GM12878 (cell line): ENCODE measurements at regions not wholly inside any gene's neighbourhood (a gene's known extent, or its start where the extent isn't known, plus 50 kb on each side); places are given as distances from the start of the nearest gene placed in this dataset.

Experiments
- ATAC-seq: fragments of 200-7000 bp; cut with Tn5 transposase; 3 replicates; pipeline ENCODE4 v1.9.1; 2020; ENCODE audit warnings: mild to moderate bottlenecking, moderate library complexity
- BruUV-seq: library from RNA; stranded (reverse); fragments of 400-500 nt; replicated peaks from 2 replicates; lab custom pipeline; 2021; lab: Mats Ljungman, UMichigan
- CTCF ChIA-PET: fragments of 300-600 bp; sonication (Branson Sonifier 250); formaldehyde crosslinking; extraction: SDS; loops from one replicate; lab custom pipeline; 2021; ENCODE audit warnings: inconsistent platforms; lab: Yijun Ruan, JAX
- POLR2A ChIA-PET: fragments of 350-600 bp; formaldehyde crosslinking; extraction: SDS; loops from one replicate; lab custom pipeline; 2021; ENCODE audit warnings: inconsistent platforms; lab: Charles Lee
- RAD21 ChIA-PET: fragments of 300-600 bp; sonication (Branson Sonifier 250); formaldehyde crosslinking; loops from one replicate; lab custom pipeline; 2023; ENCODE audit warnings: antibody characterized with exemption; ENCODE audit not compliant: unreplicated experiment; lab: Charles Lee
- SMC1A ChIA-PET: fragments of 300-600 bp; sonication (Branson Sonifier 250); formaldehyde crosslinking; loops from one replicate; lab custom pipeline; 2023; ENCODE audit not compliant: unreplicated experiment, uncharacterized antibody; lab: Charles Lee
- DNase-seq: peaks from one replicate; pipeline ENCODE4 v3.0.0-alpha.2; 2011; ENCODE audit warnings: low read depth, low spot score
- FAIRE-seq: peaks from 3 replicates; lab custom pipeline; 2011; peaks lifted over from hg19 to GRCh38; lab: Jason Lieb, UNC
- H2AFZ ChIP-seq: 2 replicates; pipeline ENCODE4 v1.6.0; 2011; ENCODE audit warnings: low read depth, low read length, control low read depth; ENCODE audit not compliant: control insufficient read depth
- H3K27ac ChIP-seq: 2 replicates; pipeline ENCODE4 v1.5.1; 2011; ENCODE audit warnings: control low read depth; ENCODE audit not compliant: control insufficient read depth, insufficient read depth
- H3K27me3 ChIP-seq, 2 experiments: replicated peaks in 1 of 2; 2 replicates each; pipeline versions ENCODE4 v1.6.0 to v1.6.1; 2011; ENCODE audit warnings: low read length in 1 of 2; ENCODE audit not compliant: control insufficient read depth in 2 of 2, insufficient read depth in 2 of 2
- H3K36me3 ChIP-seq, 2 experiments: 2 replicates each; pipeline ENCODE4 v1.5.1; 2011; ENCODE audit warnings: low read length in 1 of 2; ENCODE audit not compliant: control insufficient read depth in 2 of 2, insufficient read depth in 2 of 2
- H3K4me1 ChIP-seq: 2 replicates; pipeline ENCODE4 v1.6.1; 2011; ENCODE audit warnings: mild to moderate bottlenecking, low read length, moderate library complexity, mixed read lengths; ENCODE audit not compliant: control insufficient read depth, insufficient read depth
- H3K4me2 ChIP-seq: 2 replicates; pipeline ENCODE4 v1.6.0; 2011; ENCODE audit warnings: control low read depth; ENCODE audit not compliant: control insufficient read depth, insufficient read depth
- H3K4me3 ChIP-seq: fragments of 200-600 bp; sonication (generic); 2 replicates; pipeline ENCODE4 v1.5.1; 2016
- H3K79me2 ChIP-seq: 2 replicates; pipeline ENCODE4 v1.6.0; 2011; ENCODE audit warnings: low read length; ENCODE audit not compliant: control insufficient read depth, insufficient read depth
- H3K9ac ChIP-seq: 2 replicates; pipeline ENCODE4 v1.8.0; 2011; ENCODE audit warnings: low read length, control low read depth, mixed read lengths; ENCODE audit not compliant: control insufficient read depth, insufficient read depth
- H3K9me3 ChIP-seq: replicated peaks from 3 replicates; pipeline ENCODE4 v1.5.1; 2011; ENCODE audit warnings: mild to moderate bottlenecking, low read length; ENCODE audit not compliant: control insufficient read depth, insufficient read depth
- H4K20me1 ChIP-seq: 2 replicates; pipeline ENCODE4 v1.6.0; 2011; ENCODE audit not compliant: control insufficient read depth, insufficient read depth
- CBX3 ChIP-seq: fragments of 200-600 bp; sonication (generic); IDR thresholded peaks from 2 replicates; pipeline ENCODE4 v1.6.1; 2016; ENCODE audit warnings: low read depth, borderline replicate concordance
- CEBPB ChIP-seq, 2 experiments: fragments of 150-350 bp in 1 of 2; IDR thresholded peaks; 2 replicates each; pipeline ENCODE4 v1.6.1; 2012 to 2014; ENCODE audit warnings: low read depth in 2 of 2, low read length in 2 of 2, borderline replicate concordance in 1 of 2, inconsistent platforms in 1 of 2
- HDGF ChIP-seq: fragments of 450-650 bp; IDR thresholded peaks from 2 replicates; pipeline ENCODE4 v1.6.1; 2016; ENCODE audit warnings: antibody characterized with exemption
- MTA2 ChIP-seq: fragments of 450-650 bp; IDR thresholded peaks from 2 replicates; pipeline ENCODE4 v1.6.1; 2016; ENCODE audit warnings: low read depth, mild to moderate bottlenecking, moderate library complexity
- MXI1 ChIP-seq: fragments of 150-350 bp; IDR thresholded peaks from 2 replicates; pipeline ENCODE4 v1.6.1; 2011; ENCODE audit warnings: low read depth, mild to moderate bottlenecking, inconsistent platforms, low read length, improper control_type of control experiment
- NR2C1 ChIP-seq: fragments of 450-650 bp; IDR thresholded peaks from 2 replicates; pipeline ENCODE4 v1.6.1; 2017; ENCODE audit warnings: antibody characterized with exemption, mild to moderate bottlenecking, moderate library complexity
- POLR2AphosphoS2 ChIP-seq: IDR thresholded peaks from 2 replicates; pipeline ENCODE4 v1.6.1; 2011; ENCODE audit warnings: low read depth, mild to moderate bottlenecking, low read length, improper control_type of control experiment, moderate library complexity
- RAD51 ChIP-seq: fragments of 450-650 bp; IDR thresholded peaks from 2 replicates; pipeline ENCODE4 v1.6.1; 2016; ENCODE audit warnings: moderate library complexity, mild to moderate bottlenecking, inconsistent platforms
- STAT3 ChIP-seq: IDR thresholded peaks from 2 replicates; pipeline ENCODE4 v1.6.1; 2011; ENCODE audit warnings: low read depth, low read length, improper control_type of control experiment
- ZNF274 ChIP-seq: IDR thresholded peaks from one replicate; pipeline ENCODE4 v1.8.0; 2011; ENCODE audit not compliant: insufficient read length, insufficient read depth
- WGBS: methylation state at CpG from one replicate; pipeline ENCODE4 v1.1.6; 2016; ENCODE audit warnings: low lambda C conversion rate; ENCODE audit not compliant: insufficient replicate concordance, insufficient coverage; ENCODE audit errors: missing lambda C conversion rate; 5-methylcytosine and 5-hydroxymethylcytosine counted together
- in situ Hi-C: fragments of 300-500 bp; cut with MboI; formaldehyde crosslinking; loops from 9 replicates; pipeline ENCODE4 v1.14.3; 2018; ENCODE audit warnings: mixed read lengths
- intact Hi-C: fragments of 100-400 bp; cut with micrococcal nuclease; formaldehyde crosslinking; loops from one replicate; pipeline ENCODE4 v1.14.2; 2022; ENCODE audit not compliant: unreplicated experiment
- TF ChIP-seq, protein P1 (sequence below): IDR thresholded peaks from 2 replicates; pipeline ENCODE4 v1.6.1; 2012; ENCODE audit warnings: low read length, inconsistent platforms
- TF ChIP-seq, protein P2 (sequence below): IDR thresholded peaks from 2 replicates; pipeline ENCODE4 v1.6.1; 2012; ENCODE audit warnings: low read depth, low read length, improper control_type of control experiment
- TF ChIP-seq, protein P3 (sequence below): fragments of 450-650 bp; IDR thresholded peaks from 2 replicates; pipeline ENCODE4 v1.6.1; 2017; ENCODE audit warnings: mild to moderate bottlenecking
- TF ChIP-seq, protein P4 (sequence below), 3 experiments: IDR thresholded peaks in 2 of 3; conservative IDR thresholded peaks in 1 of 3; 2 replicates each; pipeline ENCODE4 v1.5.1; 2011; ENCODE audit warnings: low read depth in 3 of 3, low read length in 3 of 3, mild to moderate bottlenecking in 3 of 3, control low read depth in 2 of 3, moderate library complexity in 2 of 3, inconsistent platforms in 1 of 3, mixed read lengths in 1 of 3; ENCODE audit not compliant: control insufficient read depth in 2 of 3, insufficient read depth in 1 of 3; ENCODE audit errors: extremely low read depth in 1 of 3
- TF ChIP-seq, protein P5 (sequence below): fragments of 450-650 bp; formaldehyde crosslinking; IDR thresholded peaks from 2 replicates; pipeline ENCODE4 v1.5.0; 2022; ENCODE audit warnings: mild to moderate bottlenecking, missing genetic modification characterization

DNA sequence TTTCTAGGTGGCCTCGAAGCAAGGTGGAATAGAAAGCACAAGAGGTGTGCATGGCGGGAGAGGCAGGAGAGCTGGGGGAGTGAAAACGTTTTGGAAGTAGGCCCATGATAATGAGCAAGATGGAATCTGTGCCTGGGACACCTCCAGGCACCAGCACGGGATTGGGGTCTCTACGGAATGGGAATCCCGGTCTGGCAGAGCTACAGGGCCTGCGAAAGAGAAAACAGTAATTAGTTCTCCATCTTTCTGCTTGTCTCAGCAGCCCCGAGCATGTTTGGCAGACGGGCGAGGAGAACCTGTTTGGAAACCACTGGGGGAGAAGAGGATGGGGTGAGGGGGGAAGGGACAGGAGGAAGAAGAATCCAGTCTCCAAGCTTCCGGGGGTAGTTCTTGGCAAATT, 258.7 kb downstream of the SOX9 start:
- FAIRE-seq (no peak), DNase-seq (no peak), ATAC-seq (no peak)
- ChIA-PET RAD21 (no interaction called here), CTCF (no interaction called here), POLR2A (interaction anchor here (0.9 kb wide), 1 partner anchor 10 kb away, joined by 7 read pairs; no protein-coding TSS in a partner anchor), SMC1A (no interaction called here)
- in situ Hi-C loops (loop anchor here (25.0 kb wide), 2 partner anchors 1617 to 1742 kb away; no protein-coding TSS in a partner anchor), intact Hi-C loops (no loop called here)
- peaks cover 3% of the 10 kb centered on the region; the same call in 1 of the 2 replicates for H3K4me1 ChIP-seq
- no peaks in the 10 kb centered on the region for H3K79me2 ChIP-seq
- no peaks in the 10 kb centered on the region for H3K27me3 ChIP-seq
- H4K20me1 ChIP-seq: no peaks in the 10 kb centered on the region
- TF ChIP-seq, protein P1, sequence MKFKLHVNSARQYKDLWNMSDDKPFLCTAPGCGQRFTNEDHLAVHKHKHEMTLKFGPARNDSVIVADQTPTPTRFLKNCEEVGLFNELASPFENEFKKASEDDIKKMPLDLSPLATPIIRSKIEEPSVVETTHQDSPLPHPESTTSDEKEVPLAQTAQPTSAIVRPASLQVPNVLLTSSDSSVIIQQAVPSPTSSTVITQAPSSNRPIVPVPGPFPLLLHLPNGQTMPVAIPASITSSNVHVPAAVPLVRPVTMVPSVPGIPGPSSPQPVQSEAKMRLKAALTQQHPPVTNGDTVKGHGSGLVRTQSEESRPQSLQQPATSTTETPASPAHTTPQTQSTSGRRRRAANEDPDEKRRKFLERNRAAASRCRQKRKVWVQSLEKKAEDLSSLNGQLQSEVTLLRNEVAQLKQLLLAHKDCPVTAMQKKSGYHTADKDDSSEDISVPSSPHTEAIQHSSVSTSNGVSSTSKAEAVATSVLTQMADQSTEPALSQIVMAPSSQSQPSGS: no peak
- TF ChIP-seq CBX3 (no peak), RAD51 (no peak), ZNF274 (no peak), MXI1 (no peak), MTA2 (no peak), STAT3 (no peak), CEBPB (IDR thresholded peaks at IDR 0.05; ENCODE audit: borderline replicate concordance in 1 of 2, low read depth in 2 of 2, low read length in 2 of 2) (no peak), POLR2AphosphoS2 (no peak), NR2C1 (no peak), HDGF (no peak)
- TF ChIP-seq, protein P2, sequence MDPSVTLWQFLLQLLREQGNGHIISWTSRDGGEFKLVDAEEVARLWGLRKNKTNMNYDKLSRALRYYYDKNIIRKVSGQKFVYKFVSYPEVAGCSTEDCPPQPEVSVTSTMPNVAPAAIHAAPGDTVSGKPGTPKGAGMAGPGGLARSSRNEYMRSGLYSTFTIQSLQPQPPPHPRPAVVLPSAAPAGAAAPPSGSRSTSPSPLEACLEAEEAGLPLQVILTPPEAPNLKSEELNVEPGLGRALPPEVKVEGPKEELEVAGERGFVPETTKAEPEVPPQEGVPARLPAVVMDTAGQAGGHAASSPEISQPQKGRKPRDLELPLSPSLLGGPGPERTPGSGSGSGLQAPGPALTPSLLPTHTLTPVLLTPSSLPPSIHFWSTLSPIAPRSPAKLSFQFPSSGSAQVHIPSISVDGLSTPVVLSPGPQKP: no peak
- TF ChIP-seq, protein P3, sequence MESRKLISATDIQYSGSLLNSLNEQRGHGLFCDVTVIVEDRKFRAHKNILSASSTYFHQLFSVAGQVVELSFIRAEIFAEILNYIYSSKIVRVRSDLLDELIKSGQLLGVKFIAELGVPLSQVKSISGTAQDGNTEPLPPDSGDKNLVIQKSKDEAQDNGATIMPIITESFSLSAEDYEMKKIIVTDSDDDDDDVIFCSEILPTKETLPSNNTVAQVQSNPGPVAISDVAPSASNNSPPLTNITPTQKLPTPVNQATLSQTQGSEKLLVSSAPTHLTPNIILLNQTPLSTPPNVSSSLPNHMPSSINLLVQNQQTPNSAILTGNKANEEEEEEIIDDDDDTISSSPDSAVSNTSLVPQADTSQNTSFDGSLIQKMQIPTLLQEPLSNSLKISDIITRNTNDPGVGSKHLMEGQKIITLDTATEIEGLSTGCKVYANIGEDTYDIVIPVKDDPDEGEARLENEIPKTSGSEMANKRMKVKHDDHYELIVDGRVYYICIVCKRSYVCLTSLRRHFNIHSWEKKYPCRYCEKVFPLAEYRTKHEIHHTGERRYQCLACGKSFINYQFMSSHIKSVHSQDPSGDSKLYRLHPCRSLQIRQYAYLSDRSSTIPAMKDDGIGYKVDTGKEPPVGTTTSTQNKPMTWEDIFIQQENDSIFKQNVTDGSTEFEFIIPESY: no peak
- TF ChIP-seq, protein P4, sequence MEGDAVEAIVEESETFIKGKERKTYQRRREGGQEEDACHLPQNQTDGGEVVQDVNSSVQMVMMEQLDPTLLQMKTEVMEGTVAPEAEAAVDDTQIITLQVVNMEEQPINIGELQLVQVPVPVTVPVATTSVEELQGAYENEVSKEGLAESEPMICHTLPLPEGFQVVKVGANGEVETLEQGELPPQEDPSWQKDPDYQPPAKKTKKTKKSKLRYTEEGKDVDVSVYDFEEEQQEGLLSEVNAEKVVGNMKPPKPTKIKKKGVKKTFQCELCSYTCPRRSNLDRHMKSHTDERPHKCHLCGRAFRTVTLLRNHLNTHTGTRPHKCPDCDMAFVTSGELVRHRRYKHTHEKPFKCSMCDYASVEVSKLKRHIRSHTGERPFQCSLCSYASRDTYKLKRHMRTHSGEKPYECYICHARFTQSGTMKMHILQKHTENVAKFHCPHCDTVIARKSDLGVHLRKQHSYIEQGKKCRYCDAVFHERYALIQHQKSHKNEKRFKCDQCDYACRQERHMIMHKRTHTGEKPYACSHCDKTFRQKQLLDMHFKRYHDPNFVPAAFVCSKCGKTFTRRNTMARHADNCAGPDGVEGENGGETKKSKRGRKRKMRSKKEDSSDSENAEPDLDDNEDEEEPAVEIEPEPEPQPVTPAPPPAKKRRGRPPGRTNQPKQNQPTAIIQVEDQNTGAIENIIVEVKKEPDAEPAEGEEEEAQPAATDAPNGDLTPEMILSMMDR (IDR thresholded peaks at IDR 0.05 in 2 of 3, conservative IDR thresholded peaks at IDR 0.05 in 1 of 3; ENCODE audit: control insufficient read depth in 2 of 3, extremely low read depth in 1 of 3, insufficient read depth in 1 of 3, low read depth in 3 of 3, low read length in 3 of 3): no peak
- TF ChIP-seq, protein P5, sequence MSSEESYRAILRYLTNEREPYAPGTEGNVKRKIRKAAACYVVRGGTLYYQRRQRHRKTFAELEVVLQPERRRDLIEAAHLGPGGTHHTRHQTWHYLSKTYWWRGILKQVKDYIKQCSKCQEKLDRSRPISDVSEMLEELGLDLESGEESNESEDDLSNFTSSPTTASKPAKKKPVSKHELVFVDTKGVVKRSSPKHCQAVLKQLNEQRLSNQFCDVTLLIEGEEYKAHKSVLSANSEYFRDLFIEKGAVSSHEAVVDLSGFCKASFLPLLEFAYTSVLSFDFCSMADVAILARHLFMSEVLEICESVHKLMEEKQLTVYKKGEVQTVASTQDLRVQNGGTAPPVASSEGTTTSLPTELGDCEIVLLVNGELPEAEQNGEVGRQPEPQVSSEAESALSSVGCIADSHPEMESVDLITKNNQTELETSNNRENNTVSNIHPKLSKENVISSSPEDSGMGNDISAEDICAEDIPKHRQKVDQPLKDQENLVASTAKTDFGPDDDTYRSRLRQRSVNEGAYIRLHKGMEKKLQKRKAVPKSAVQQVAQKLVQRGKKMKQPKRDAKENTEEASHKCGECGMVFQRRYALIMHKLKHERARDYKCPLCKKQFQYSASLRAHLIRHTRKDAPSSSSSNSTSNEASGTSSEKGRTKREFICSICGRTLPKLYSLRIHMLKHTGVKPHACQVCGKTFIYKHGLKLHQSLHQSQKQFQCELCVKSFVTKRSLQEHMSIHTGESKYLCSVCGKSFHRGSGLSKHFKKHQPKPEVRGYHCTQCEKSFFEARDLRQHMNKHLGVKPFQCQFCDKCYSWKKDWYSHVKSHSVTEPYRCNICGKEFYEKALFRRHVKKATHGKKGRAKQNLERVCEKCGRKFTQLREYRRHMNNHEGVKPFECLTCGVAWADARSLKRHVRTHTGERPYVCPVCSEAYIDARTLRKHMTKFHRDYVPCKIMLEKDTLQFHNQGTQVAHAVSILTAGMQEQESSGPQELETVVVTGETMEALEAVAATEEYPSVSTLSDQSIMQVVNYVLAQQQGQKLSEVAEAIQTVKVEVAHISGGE (CRISPR knock-in tag): no peak
- no peaks in the 10 kb centered on the region for H3K36me3 ChIP-seq
- H3K4me3 ChIP-seq: no peak overlapping the region
- BruUV-seq: no TSS peak
- WGBS: 76% methylated on average over 11 of the region's 11 CpGs
- no peak overlapping the region for H3K27ac ChIP-seq
- no peaks in the 10 kb centered on the region for H3K9me3 ChIP-seq
- no peak overlapping the region for H2AFZ ChIP-seq
- H3K9ac ChIP-seq: no peak overlapping the region
- H3K4me2 ChIP-seq: no peak overlapping the region
